HG03565 (cell line): ENCODE measurements at regions not wholly inside any gene's neighbourhood (a gene's known extent, or its start where the extent isn't known, plus 50 kb on each side); places are given as distances from the start of the nearest gene placed in this dataset.

ENCODE experiments used
- ATAC-seq: cut with Tn5 transposase; IDR thresholded peaks from one replicate; pipeline ENCODE4 v1.9.1; 2021; ENCODE audit warnings: mild to moderate bottlenecking, moderate library complexity; ENCODE audit not compliant: unreplicated experiment

- ATAC-seq = no peak
Observed at GRCh38 chr1:232556351-232556750, 73.6 kb downstream of the SIPA1L2 start.

GRCh38 chr1:232555494-232556210, 74.3 kb downstream of the SIPA1L2 start:
- no peak for ATAC-seq

GRCh38 chr1:232554409-232554808, 75.5 kb downstream of the SIPA1L2 start:
- ATAC-seq = no peak

GRCh38 chr1:232553809-232554208, 76.1 kb downstream of the SIPA1L2 start:
- ATAC-seq = no peak

GRCh38 chr1:232553050-232553754, 76.7 kb downstream of the SIPA1L2 start:
- ATAC-seq = no peak

GRCh38 chr1:232551386-232551785, 78.5 kb downstream of the SIPA1L2 start:
- no peak for ATAC-seq

- no peak for ATAC-seq
Observed at GRCh38 chr1:232550007-232550406, 79.9 kb downstream of the SIPA1L2 start.

GRCh38 chr1:232548691-232549090, 81.2 kb downstream of the SIPA1L2 start:
- ATAC-seq = no peak

- ATAC-seq = no peak
Observed at GRCh38 chr1:232547938-232548484, 81.9 kb downstream of the SIPA1L2 start.

- ATAC-seq = no peak
Observed at GRCh38 chr1:232542633-232543593, 87.0 kb downstream of the SIPA1L2 start.

- no peak for ATAC-seq
Observed at GRCh38 chr1:232538943-232539302, 91.0 kb downstream of the SIPA1L2 start.

GRCh38 chr1:232538224-232538942, 91.5 kb downstream of the SIPA1L2 start:
- no peak for ATAC-seq

- no peak for ATAC-seq
Observed at GRCh38 chr1:232534552-232535517, 95.1 kb downstream of the SIPA1L2 start.

- no peak for ATAC-seq
Observed at GRCh38 chr1:232533328-232533727, 96.6 kb downstream of the SIPA1L2 start.

- no peak for ATAC-seq
Observed at GRCh38 chr1:232532901-232533300, 97.0 kb downstream of the SIPA1L2 start.

GRCh38 chr1:232531291-232531690, 98.6 kb downstream of the SIPA1L2 start:
- ATAC-seq = no peak

GRCh38 chr1:232529747-232530146, 100.2 kb downstream of the SIPA1L2 start:
- no peak for ATAC-seq

GRCh38 chr1:232528472-232529089, 101.4 kb downstream of the SIPA1L2 start:
- ATAC-seq = no peak

GRCh38 chr1:232524056-232524455, 105.9 kb downstream of the SIPA1L2 start:
- no peak for ATAC-seq
